Amniotic stem cell (primary cell): ENCODE measurements at regions not wholly inside any gene's neighbourhood (a gene's known extent, or its start where the extent isn't known, plus 50 kb on each side); places are given as distances from the start of the nearest gene placed in this dataset.
"Not testable (repeated sequence)": the region's sequence is repeated elsewhere in the genome, so short reads cannot be mapped to it uniquely, and the experiment has no call there.

Experiments used
- DNase-seq: peaks from one replicate; lab custom pipeline; 2025; lab: John Stamatoyannopoulos, UW

GRCh38 chr7:142568435-142569097, 180.7 kb upstream of the PRSS1 start:
- peak; percentile 53 for DNase-seq

- DNase-seq, result no peak
These were observed 181.8 kb upstream of the PRSS1 start for GRCh38 chr7:142567201-142568075.

- no peak for DNase-seq
These were observed 183.0 kb upstream of the PRSS1 start for GRCh38 chr7:142566271-142566670.

- not testable (repeated sequence) for DNase-seq
These were observed 185.1 kb upstream of the PRSS1 start for GRCh38 chr7:142564125-142564524.

GRCh38 chr7:142563470-142563869, 185.8 kb upstream of the PRSS1 start:
- no peak for DNase-seq

GRCh38 chr7:142562688-142563087, 186.6 kb upstream of the PRSS1 start:
- no peak for DNase-seq

GRCh38 chr7:142561396-142561795, 187.9 kb upstream of the PRSS1 start:
- not testable (repeated sequence) for DNase-seq

- DNase-seq, result not testable (repeated sequence)
These were observed 188.5 kb upstream of the PRSS1 start for GRCh38 chr7:142560770-142561169.

GRCh38 chr7:142560166-142560565, 189.1 kb upstream of the PRSS1 start:
- DNase-seq, result no peak

GRCh38 chr7:142557971-142558582, 191.2 kb upstream of the PRSS1 start:
- DNase-seq, result no peak

- DNase-seq, result peak; percentile 77
These were observed 192.5 kb upstream of the PRSS1 start for GRCh38 chr7:142556740-142557139.

- DNase-seq, result no peak
These were observed 194.4 kb upstream of the PRSS1 start for GRCh38 chr7:142554560-142555532.

GRCh38 chr7:142553216-142553615, 196.1 kb upstream of the PRSS1 start:
- no peak for DNase-seq

- no peak for DNase-seq
These were observed 200.3 kb upstream of the PRSS1 start for GRCh38 chr7:142548978-142549377.

GRCh38 chr7:142546452-142546851, 202.8 kb upstream of the PRSS1 start:
- DNase-seq, result no peak

- no peak for DNase-seq
These were observed 206.3 kb upstream of the PRSS1 start for GRCh38 chr7:142542942-142543341.

GRCh38 chr7:142542105-142542504, 207.2 kb upstream of the PRSS1 start:
- no peak for DNase-seq

- no peak for DNase-seq
These were observed 208.9 kb upstream of the PRSS1 start for GRCh38 chr7:142540371-142540770.

GRCh38 chr7:142539901-142540300, 209.4 kb upstream of the PRSS1 start:
- no peak for DNase-seq

GRCh38 chr7:142537760-142538159, 211.5 kb upstream of the PRSS1 start:
- DNase-seq, result no peak

GRCh38 chr7:142535123-142535779, 214.0 kb upstream of the PRSS1 start:
- peak; percentile 84 for DNase-seq
